ENCODE measurements at regions not wholly inside any gene's neighbourhood (a gene's known extent, or its start where the extent isn't known, plus 50 kb on each side); places are given as distances from the start of the nearest gene placed in this dataset.
A peak's percentile ranks its signal among the peaks of the same experiment; 100 is the strongest.

- no peak for DNase-seq
- no peaks in the 10 kb centered on the region for H3K9me2 ChIP-seq (ENCODE audit: insufficient read depth)
- H3K27me3 ChIP-seq (replicated peaks; ENCODE audit: insufficient read depth), result no peaks in the 10 kb centered on the region
- no peaks in the 10 kb centered on the region for H4K20me1 ChIP-seq (ENCODE audit: insufficient read depth)
- H3K4me3 ChIP-seq, result no peak overlapping the region
- H3F3A ChIP-seq (ENCODE audit: insufficient read depth), result peaks cover 12% of the 10 kb centered on the region; the same call in 1 of the 2 replicates
- H3K9me3 ChIP-seq (ENCODE audit: low read depth), result no peaks in the 10 kb centered on the region
- no peak overlapping the region for H3K9ac ChIP-seq
- no peak overlapping the region for H3K4me2 ChIP-seq (ENCODE audit: unreplicated experiment)
- H3K4me1 ChIP-seq (ENCODE audit: insufficient read depth), result peaks cover 20% of the 10 kb centered on the region
- no peaks in the 10 kb centered on the region for H3K79me2 ChIP-seq (ENCODE audit: insufficient read depth)
- no peak overlapping the region for H3K27ac ChIP-seq
- H3K36me3 ChIP-seq (ENCODE audit: low read depth), result no peaks in the 10 kb centered on the region
- in situ Hi-C loops (cut with MboI), result no loop called here
- TF ChIP-seq EZH2 (IDR thresholded peaks at IDR 0.05; ENCODE audit: insufficient read depth, poor library complexity, severe bottlenecking) (no peak), EZH2phosphoT487 (IDR thresholded peaks at IDR 0.05; ENCODE audit: insufficient read depth, low read depth) (no peak)
- 41 to 57% methylated on average over 2 of the region's 2 CpGs for WGBS, 2 experiments (ENCODE audit: low coverage in 1 of 2, low lambda C conversion rate in 2 of 2, missing lambda C conversion rate in 2 of 2)
- no peak overlapping the region for H2AFZ ChIP-seq
Measured at GRCh38 chr10:108753326-108753725, 1170.0 kb downstream of the XPNPEP1 start.

- H3K9ac ChIP-seq, result no peak overlapping the region
- H3K36me3 ChIP-seq (ENCODE audit: low read depth), result no peaks in the 10 kb centered on the region
- TF ChIP-seq EZH2 (IDR thresholded peaks at IDR 0.05; ENCODE audit: insufficient read depth, poor library complexity, severe bottlenecking), result no peak
- no peak for TF ChIP-seq EZH2phosphoT487 (IDR thresholded peaks at IDR 0.05; ENCODE audit: insufficient read depth, low read depth)
- DNase-seq, result no peak
- H3F3A ChIP-seq (ENCODE audit: insufficient read depth), result no peaks in the 10 kb centered on the region
- H3K9me3 ChIP-seq (ENCODE audit: low read depth), result no peaks in the 10 kb centered on the region
- no peaks in the 10 kb centered on the region for H3K9me2 ChIP-seq (ENCODE audit: insufficient read depth)
- H3K27ac ChIP-seq, result no peak overlapping the region
- H3K4me2 ChIP-seq (ENCODE audit: unreplicated experiment), result no peak overlapping the region
- H2AFZ ChIP-seq, result no peak overlapping the region
- H3K27me3 ChIP-seq (replicated peaks; ENCODE audit: insufficient read depth), result no peaks in the 10 kb centered on the region
- no peaks in the 10 kb centered on the region for H3K79me2 ChIP-seq (ENCODE audit: insufficient read depth)
- H3K4me1 ChIP-seq (ENCODE audit: insufficient read depth), result no peaks in the 10 kb centered on the region
- no peak overlapping the region for H3K4me3 ChIP-seq
- H4K20me1 ChIP-seq (ENCODE audit: insufficient read depth), result no peaks in the 10 kb centered on the region
- in situ Hi-C loops (cut with MboI), result no loop called here
Measured at GRCh38 chr10:108749042-108749441, 1174.3 kb downstream of the XPNPEP1 start.

- no peaks in the 10 kb centered on the region for H3K9me2 ChIP-seq (ENCODE audit: insufficient read depth)
- in situ Hi-C loops (cut with MboI), result no loop called here
- H2AFZ ChIP-seq, result no peak overlapping the region
- peaks cover 8% of the 10 kb centered on the region; the same call in 1 of the 2 replicates for H3K4me1 ChIP-seq (ENCODE audit: insufficient read depth)
- H3K9me3 ChIP-seq (ENCODE audit: low read depth), result no peaks in the 10 kb centered on the region
- no peak overlapping the region for H3K4me3 ChIP-seq
- no peaks in the 10 kb centered on the region for H4K20me1 ChIP-seq (ENCODE audit: insufficient read depth)
- H3K79me2 ChIP-seq (ENCODE audit: insufficient read depth), result no peaks in the 10 kb centered on the region
- no peak for DNase-seq
- H3K27me3 ChIP-seq (replicated peaks; ENCODE audit: insufficient read depth), result 0 out of 2 replicates have a peak, but pooled peaks cover 7% of the 10 kb centered on the region
- 83 to 92% methylated on average over 1 of the region's 1 CpG for WGBS, 2 experiments (ENCODE audit: low coverage in 1 of 2, low lambda C conversion rate in 2 of 2, missing lambda C conversion rate in 2 of 2)
- TF ChIP-seq EZH2 (IDR thresholded peaks at IDR 0.05; ENCODE audit: insufficient read depth, poor library complexity, severe bottlenecking) (no peak), EZH2phosphoT487 (IDR thresholded peaks at IDR 0.05; ENCODE audit: insufficient read depth, low read depth) (no peak)
- H3K27ac ChIP-seq, result no peak overlapping the region
- no peaks in the 10 kb centered on the region for H3F3A ChIP-seq (ENCODE audit: insufficient read depth)
- H3K4me2 ChIP-seq (ENCODE audit: unreplicated experiment), result no peak overlapping the region
- no peak overlapping the region for H3K9ac ChIP-seq
- H3K36me3 ChIP-seq (ENCODE audit: low read depth), result no peaks in the 10 kb centered on the region
Measured at GRCh38 chr10:108736111-108736510, 1187.2 kb downstream of the XPNPEP1 start.

- H3K4me2 ChIP-seq (ENCODE audit: unreplicated experiment), result peak overlapping the region; percentile 5
- no peak overlapping the region for H2AFZ ChIP-seq
- in situ Hi-C loops (cut with MboI), result no loop called here
- H3K36me3 ChIP-seq (ENCODE audit: low read depth), result no peaks in the 10 kb centered on the region
- WGBS, 2 experiments (ENCODE audit: low coverage in 1 of 2, low lambda C conversion rate in 2 of 2, missing lambda C conversion rate in 2 of 2), result 61 to 71% methylated on average over 5 of the region's 5 CpGs
- H3K9ac ChIP-seq, result no peak overlapping the region
- peaks cover 7% of the 10 kb centered on the region; the same call in 1 of the 2 replicates for H3K27me3 ChIP-seq (replicated peaks; ENCODE audit: insufficient read depth)
- H3F3A ChIP-seq (ENCODE audit: insufficient read depth), result no peaks in the 10 kb centered on the region
- H3K27ac ChIP-seq, result no peak overlapping the region
- peak; percentile 68 for DNase-seq
- H3K9me3 ChIP-seq (ENCODE audit: low read depth), result no peaks in the 10 kb centered on the region
- no peaks in the 10 kb centered on the region for H4K20me1 ChIP-seq (ENCODE audit: insufficient read depth)
- H3K4me3 ChIP-seq, result no peak overlapping the region
- H3K9me2 ChIP-seq (ENCODE audit: insufficient read depth), result no peaks in the 10 kb centered on the region
- peaks cover 8% of the 10 kb centered on the region; the same call in 1 of the 2 replicates for H3K4me1 ChIP-seq (ENCODE audit: insufficient read depth)
- H3K79me2 ChIP-seq (ENCODE audit: insufficient read depth), result no peaks in the 10 kb centered on the region
- TF ChIP-seq EZH2phosphoT487 (IDR thresholded peaks at IDR 0.05; ENCODE audit: insufficient read depth, low read depth) (0 out of 2 replicates have a peak, but pooled peaks have one; percentile 59), EZH2 (IDR thresholded peaks at IDR 0.05; ENCODE audit: insufficient read depth, poor library complexity, severe bottlenecking) (no peak)
Measured at GRCh38 chr10:108735380-108735779, 1187.9 kb downstream of the XPNPEP1 start.

GRCh38 chr10:108721874-108722273 lies 1201.4 kb downstream of the XPNPEP1 start:
- DNase-seq, result no peak
- no peak overlapping the region for H3K4me3 ChIP-seq
- no peaks in the 10 kb centered on the region for H3K9me3 ChIP-seq (ENCODE audit: low read depth)
- no peaks in the 10 kb centered on the region for H3K36me3 ChIP-seq (ENCODE audit: low read depth)
- no peak for TF ChIP-seq EZH2 (IDR thresholded peaks at IDR 0.05; ENCODE audit: insufficient read depth, poor library complexity, severe bottlenecking)
- no peak for TF ChIP-seq EZH2phosphoT487 (IDR thresholded peaks at IDR 0.05; ENCODE audit: insufficient read depth, low read depth)
- H3K27me3 ChIP-seq (replicated peaks; ENCODE audit: insufficient read depth), result 0 out of 2 replicates have a peak, but pooled peaks cover 3% of the 10 kb centered on the region
- no peaks in the 10 kb centered on the region for H3K9me2 ChIP-seq (ENCODE audit: insufficient read depth)
- H3K79me2 ChIP-seq (ENCODE audit: insufficient read depth), result no peaks in the 10 kb centered on the region
- whole genome bisulfite sequencing, 2 experiments (ENCODE audit: low coverage in 1 of 2, low lambda C conversion rate in 2 of 2, missing lambda C conversion rate in 2 of 2), result 38 to 50% methylated on average over 1 of the region's 1 CpG
- H3F3A ChIP-seq (ENCODE audit: insufficient read depth), result no peaks in the 10 kb centered on the region
- no peak overlapping the region for H3K9ac ChIP-seq
- no peak overlapping the region for H2AFZ ChIP-seq
- no peak overlapping the region for H3K4me2 ChIP-seq (ENCODE audit: unreplicated experiment)
- no peaks in the 10 kb centered on the region for H4K20me1 ChIP-seq (ENCODE audit: insufficient read depth)
- H3K27ac ChIP-seq, result no peak overlapping the region
- in situ Hi-C loops (cut with MboI), result no loop called here
- no peaks in the 10 kb centered on the region for H3K4me1 ChIP-seq (ENCODE audit: insufficient read depth)

All from GM23248 (cell line).